ENCODE measurements at regions not wholly inside any gene's neighbourhood (a gene's known extent, or its start where the extent isn't known, plus 50 kb on each side); places are given as distances from the start of the nearest gene placed in this dataset.

- DNase-seq (ENCODE audit: extremely low spot score): no peak
- ChIA-PET CTCF (no interaction called here), POLR2A (no interaction called here)
- TF ChIP-seq LEF1 (IDR thresholded peaks at IDR 0.05; ENCODE audit: borderline replicate concordance): no peak
- TF ChIP-seq FOXM1 (IDR thresholded peaks at IDR 0.05; ENCODE audit: borderline replicate concordance): no peak
Measured at GRCh38 chr6:47380251-47380650, 70.5 kb upstream of the TNFRSF21 start.

GRCh38 chr6:47381036-47381435 lies 71.3 kb upstream of the TNFRSF21 start:
- DNase-seq (ENCODE audit: extremely low spot score): no peak
- ChIA-PET CTCF (no interaction called here), POLR2A (no interaction called here)
- TF ChIP-seq SP1 (IDR thresholded peaks at IDR 0.05) (no peak), CTBP1 (IDR thresholded peaks at IDR 0.05; ENCODE audit: borderline replicate concordance) (no peak), FOXM1 (IDR thresholded peaks at IDR 0.05; ENCODE audit: borderline replicate concordance) (no peak), FOXA1 (IDR thresholded peaks at IDR 0.05) (no peak), BHLHE40 (IDR thresholded peaks at IDR 0.05; ENCODE audit: borderline replicate concordance) (no peak), NFRKB (IDR thresholded peaks at IDR 0.05) (no peak), PKNOX1 (IDR thresholded peaks at IDR 0.05) (no peak), ZNF384 (IDR thresholded peaks at IDR 0.05) (no peak), LEF1 (IDR thresholded peaks at IDR 0.05; ENCODE audit: borderline replicate concordance) (no peak), ELF4 (IDR thresholded peaks at IDR 0.05) (no peak), ARNT (IDR thresholded peaks at IDR 0.05) (no peak), TARDBP (IDR thresholded peaks at IDR 0.05) (no peak), L3MBTL2 (conservative IDR thresholded peaks at IDR 0.05) (no peak), HDGF (IDR thresholded peaks at IDR 0.05; ENCODE audit: borderline replicate concordance) (no peak), FOXK2 (IDR thresholded peaks at IDR 0.05) (no peak)

GRCh38 chr6:47383360-47383759 lies 73.7 kb upstream of the TNFRSF21 start:
- POLR2A ChIA-PET: no interaction called here
- TF ChIP-seq SUZ12 (IDR thresholded peaks at IDR 0.05): no peak
- no peak for TF ChIP-seq BHLHE40 (IDR thresholded peaks at IDR 0.05; ENCODE audit: borderline replicate concordance)
- TF ChIP-seq FOXM1 (IDR thresholded peaks at IDR 0.05; ENCODE audit: borderline replicate concordance): no peak
- TF ChIP-seq TARDBP (IDR thresholded peaks at IDR 0.05): no peak
- TF ChIP-seq L3MBTL2 (conservative IDR thresholded peaks at IDR 0.05): no peak
- no peak for TF ChIP-seq LEF1 (IDR thresholded peaks at IDR 0.05; ENCODE audit: borderline replicate concordance)
- TF ChIP-seq CTBP1 (IDR thresholded peaks at IDR 0.05; ENCODE audit: borderline replicate concordance): no peak
- TF ChIP-seq ELF4 (IDR thresholded peaks at IDR 0.05): no peak
- TF ChIP-seq FOXA1 (IDR thresholded peaks at IDR 0.05): no peak
- TF ChIP-seq SP1 (IDR thresholded peaks at IDR 0.05): no peak
- TF ChIP-seq HDGF (IDR thresholded peaks at IDR 0.05; ENCODE audit: borderline replicate concordance): no peak
- TF ChIP-seq PKNOX1 (IDR thresholded peaks at IDR 0.05): no peak
- TF ChIP-seq NFRKB (IDR thresholded peaks at IDR 0.05): no peak
- no peak for TF ChIP-seq ZNF384 (IDR thresholded peaks at IDR 0.05)
- no peak for TF ChIP-seq ARNT (IDR thresholded peaks at IDR 0.05)
- no peak for TF ChIP-seq FOXK2 (IDR thresholded peaks at IDR 0.05)
- CTCF ChIA-PET: no interaction called here
- no peak for DNase-seq (ENCODE audit: extremely low spot score)

- no peak for TF ChIP-seq SP1 (IDR thresholded peaks at IDR 0.05)
- no peak for TF ChIP-seq TARDBP (IDR thresholded peaks at IDR 0.05)
- no peak for TF ChIP-seq ZNF384 (IDR thresholded peaks at IDR 0.05)
- TF ChIP-seq FOXA1 (IDR thresholded peaks at IDR 0.05): no peak
- no peak for TF ChIP-seq LEF1 (IDR thresholded peaks at IDR 0.05; ENCODE audit: borderline replicate concordance)
- TF ChIP-seq ELF4 (IDR thresholded peaks at IDR 0.05): no peak
- TF ChIP-seq BHLHE40 (IDR thresholded peaks at IDR 0.05; ENCODE audit: borderline replicate concordance): no peak
- no peak for TF ChIP-seq NFRKB (IDR thresholded peaks at IDR 0.05)
- no peak for TF ChIP-seq HDGF (IDR thresholded peaks at IDR 0.05; ENCODE audit: borderline replicate concordance)
- TF ChIP-seq ARNT (IDR thresholded peaks at IDR 0.05): no peak
- TF ChIP-seq CTBP1 (IDR thresholded peaks at IDR 0.05; ENCODE audit: borderline replicate concordance): no peak
- no peak for TF ChIP-seq PKNOX1 (IDR thresholded peaks at IDR 0.05)
- TF ChIP-seq FOXK2 (IDR thresholded peaks at IDR 0.05): no peak
- no peak for TF ChIP-seq L3MBTL2 (conservative IDR thresholded peaks at IDR 0.05)
- POLR2A ChIA-PET: no interaction called here
- CTCF ChIA-PET: no interaction called here
- no peak for DNase-seq (ENCODE audit: extremely low spot score)
Measured at GRCh38 chr6:47391675-47392074, 82.0 kb upstream of the TNFRSF21 start.

- TF ChIP-seq BHLHE40 (IDR thresholded peaks at IDR 0.05; ENCODE audit: borderline replicate concordance) (no peak), SUZ12 (IDR thresholded peaks at IDR 0.05) (no peak), L3MBTL2 (conservative IDR thresholded peaks at IDR 0.05) (no peak), FOXK2 (IDR thresholded peaks at IDR 0.05) (no peak), ZNF384 (IDR thresholded peaks at IDR 0.05) (no peak), NFRKB (IDR thresholded peaks at IDR 0.05) (no peak), FOXM1 (IDR thresholded peaks at IDR 0.05; ENCODE audit: borderline replicate concordance) (no peak)
- ChIA-PET POLR2A (no interaction called here), CTCF (no interaction called here)
- no peak for DNase-seq (ENCODE audit: extremely low spot score)
Measured at GRCh38 chr6:47392251-47392650, 82.5 kb upstream of the TNFRSF21 start.

- TF ChIP-seq ELF4 (IDR thresholded peaks at IDR 0.05): no peak
- no peak for TF ChIP-seq CTBP1 (IDR thresholded peaks at IDR 0.05; ENCODE audit: borderline replicate concordance)
- no peak for TF ChIP-seq NFRKB (IDR thresholded peaks at IDR 0.05)
- no peak for TF ChIP-seq HDGF (IDR thresholded peaks at IDR 0.05; ENCODE audit: borderline replicate concordance)
- TF ChIP-seq PKNOX1 (IDR thresholded peaks at IDR 0.05): no peak
- TF ChIP-seq TARDBP (IDR thresholded peaks at IDR 0.05): no peak
- no peak for TF ChIP-seq FOXK2 (IDR thresholded peaks at IDR 0.05)
- TF ChIP-seq BHLHE40 (IDR thresholded peaks at IDR 0.05; ENCODE audit: borderline replicate concordance): no peak
- TF ChIP-seq FOXM1 (IDR thresholded peaks at IDR 0.05; ENCODE audit: borderline replicate concordance): no peak
- no peak for TF ChIP-seq L3MBTL2 (conservative IDR thresholded peaks at IDR 0.05)
- TF ChIP-seq SUZ12 (IDR thresholded peaks at IDR 0.05): no peak
- TF ChIP-seq ZNF384 (IDR thresholded peaks at IDR 0.05): no peak
- TF ChIP-seq SP1 (IDR thresholded peaks at IDR 0.05): no peak
- POLR2A ChIA-PET: no interaction called here
- CTCF ChIA-PET: no interaction called here
- no peak for DNase-seq (ENCODE audit: extremely low spot score)
Measured at GRCh38 chr6:47396401-47397069, 81.1 kb upstream of the CD2AP start.

Measured in HEK293T (cell line).